TTC549 (cell line): ENCODE measurements at regions not wholly inside any gene's neighbourhood (a gene's known extent, or its start where the extent isn't known, plus 50 kb on each side); places are given as distances from the start of the nearest gene placed in this dataset.
"Not testable (repeated sequence)": the region's sequence is repeated elsewhere in the genome, so short reads cannot be mapped to it uniquely, and the experiment has no call there.

Experiments used
- FAIRE-seq: peaks from 2 replicates; lab custom pipeline; 2012; peaks lifted over from hg19 to GRCh38; lab: Jason Lieb, UNC

GRCh38 chrX:92081250-92081649 is 302.1 kb downstream of the PCDH11X start:
- FAIRE-seq = not testable (repeated sequence)

- not testable (repeated sequence) for FAIRE-seq
Observed at GRCh38 chrX:92090756-92091155, 311.6 kb downstream of the PCDH11X start.

- not testable (repeated sequence) for FAIRE-seq
Observed at GRCh38 chrX:92098136-92098535, 319.0 kb downstream of the PCDH11X start.

DNA sequence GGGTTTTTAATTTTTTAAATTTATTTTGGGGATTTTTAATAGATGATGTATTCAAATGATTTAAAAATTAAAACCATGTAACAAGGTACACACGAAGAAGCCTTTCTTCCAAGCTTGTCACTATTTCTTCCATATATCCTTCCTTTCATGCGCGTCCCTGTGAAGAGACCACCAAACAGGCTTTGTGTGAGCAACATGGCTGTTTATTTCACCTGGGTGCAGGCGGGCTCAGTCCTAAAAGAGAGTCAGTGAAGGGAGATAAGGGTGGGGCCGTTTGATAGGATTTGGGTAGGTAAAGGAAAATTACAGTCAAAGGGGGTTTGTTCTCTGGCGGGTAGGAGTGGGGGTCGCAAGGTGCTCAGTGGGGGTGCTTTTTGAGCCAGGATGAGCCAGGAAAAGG is 320.9 kb downstream of the PCDH11X start:
- FAIRE-seq = not testable (repeated sequence)

- FAIRE-seq = not testable (repeated sequence)
Observed at GRCh38 chrX:92105693-92106092, 326.5 kb downstream of the PCDH11X start.

DNA sequence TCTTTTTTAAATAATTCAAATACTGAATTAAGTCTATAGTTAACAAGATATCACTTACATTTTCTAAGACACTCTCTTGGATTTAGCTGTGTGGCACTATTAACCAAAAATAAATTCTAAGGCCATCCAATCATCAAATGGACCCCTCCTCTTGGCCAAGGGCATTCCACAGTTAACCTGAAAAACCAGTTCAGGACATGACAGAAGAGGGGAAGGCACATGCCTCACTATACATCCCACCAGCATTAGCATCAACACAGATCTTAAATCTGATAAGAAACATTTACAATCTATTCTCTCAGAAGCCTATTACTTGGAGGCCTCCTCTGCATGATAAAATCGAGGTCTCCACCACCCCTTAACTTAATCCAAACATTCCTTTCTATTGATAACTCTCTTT is 327.5 kb downstream of the PCDH11X start:
- FAIRE-seq = not testable (repeated sequence)

- not testable (repeated sequence) for FAIRE-seq
Observed at GRCh38 chrX:92110410-92110911, 331.3 kb downstream of the PCDH11X start.

GRCh38 chrX:92117701-92118100 is 338.5 kb downstream of the PCDH11X start:
- not testable (repeated sequence) for FAIRE-seq

DNA sequence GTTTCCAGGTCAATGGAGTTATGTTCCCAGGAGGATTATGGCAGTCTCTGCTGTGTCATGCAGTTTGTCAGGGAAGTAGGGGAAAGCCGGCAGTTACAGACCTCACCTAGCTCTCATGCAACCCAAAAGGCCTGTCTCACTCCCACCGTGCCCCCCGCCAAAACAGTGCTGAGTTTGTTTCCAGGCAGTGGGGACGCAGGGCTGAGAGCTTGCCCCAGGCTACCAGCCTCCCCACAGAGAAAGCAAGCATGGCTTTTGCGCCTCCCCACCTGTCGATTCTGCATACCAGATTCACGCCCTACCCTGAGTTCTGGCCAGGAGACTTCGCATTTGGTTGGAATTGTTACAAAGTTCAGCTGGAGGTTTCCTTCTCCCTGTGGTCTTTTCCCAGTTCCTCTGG is 383.9 kb downstream of the PCDH11X start:
- FAIRE-seq = not testable (repeated sequence)

GRCh38 chrX:92209936-92210335 is 430.8 kb downstream of the PCDH11X start:
- FAIRE-seq = no peak

- no peak for FAIRE-seq
Observed at GRCh38 chrX:92213786-92214185, 434.6 kb downstream of the PCDH11X start.

GRCh38 chrX:92215011-92215410 is 435.8 kb downstream of the PCDH11X start:
- not testable (repeated sequence) for FAIRE-seq

- FAIRE-seq = no peak
Observed at GRCh38 chrX:92224406-92224805, 445.2 kb downstream of the PCDH11X start.

GRCh38 chrX:92230628-92231027 is 451.5 kb downstream of the PCDH11X start:
- no peak for FAIRE-seq

GRCh38 chrX:92231391-92231790 is 452.2 kb downstream of the PCDH11X start:
- FAIRE-seq = no peak

- FAIRE-seq = no peak
Observed at GRCh38 chrX:92232182-92232581, 453.0 kb downstream of the PCDH11X start.

GRCh38 chrX:92241249-92241648 is 462.1 kb downstream of the PCDH11X start:
- FAIRE-seq = no peak

DNA sequence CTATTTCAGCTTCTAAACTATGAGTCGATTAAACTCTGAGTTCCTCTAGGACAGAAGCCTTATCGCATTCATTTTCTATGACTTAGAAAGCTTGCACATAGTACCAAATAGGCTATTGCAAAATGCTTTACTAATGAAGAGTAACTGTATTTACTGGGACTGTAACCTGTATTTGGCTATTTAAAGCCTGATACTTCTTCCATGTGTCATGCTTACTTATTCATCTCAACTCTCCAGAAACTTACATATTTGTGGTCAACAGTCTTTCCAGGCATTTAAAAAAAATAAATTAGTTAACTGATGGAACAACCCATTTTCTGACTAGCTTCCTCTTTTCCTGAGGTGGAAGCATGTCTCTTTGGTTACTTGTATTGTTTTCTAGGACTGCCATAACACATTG is 467.9 kb downstream of the PCDH11X start:
- no peak for FAIRE-seq

DNA sequence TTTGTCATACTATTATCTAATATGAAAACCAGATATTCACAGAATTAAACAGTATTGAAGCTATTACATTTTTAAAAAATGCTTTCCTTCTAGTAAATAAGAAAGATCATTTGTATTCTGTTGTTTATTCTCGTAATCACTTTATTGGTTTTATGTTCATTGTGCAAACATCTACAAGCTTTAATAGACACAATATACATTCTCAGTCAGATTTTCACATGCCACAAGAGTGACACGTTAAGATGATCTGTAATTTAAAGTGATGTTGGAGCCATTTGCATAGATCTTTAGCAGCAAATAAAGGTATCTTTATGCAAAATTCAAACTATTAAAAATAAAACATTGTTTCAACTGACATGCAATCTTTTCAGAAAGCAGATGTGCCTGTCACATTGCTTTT is 469.9 kb downstream of the PCDH11X start:
- no peak for FAIRE-seq

- FAIRE-seq = no peak
Observed at GRCh38 chrX:92260102-92260501, 480.9 kb downstream of the PCDH11X start.

DNA sequence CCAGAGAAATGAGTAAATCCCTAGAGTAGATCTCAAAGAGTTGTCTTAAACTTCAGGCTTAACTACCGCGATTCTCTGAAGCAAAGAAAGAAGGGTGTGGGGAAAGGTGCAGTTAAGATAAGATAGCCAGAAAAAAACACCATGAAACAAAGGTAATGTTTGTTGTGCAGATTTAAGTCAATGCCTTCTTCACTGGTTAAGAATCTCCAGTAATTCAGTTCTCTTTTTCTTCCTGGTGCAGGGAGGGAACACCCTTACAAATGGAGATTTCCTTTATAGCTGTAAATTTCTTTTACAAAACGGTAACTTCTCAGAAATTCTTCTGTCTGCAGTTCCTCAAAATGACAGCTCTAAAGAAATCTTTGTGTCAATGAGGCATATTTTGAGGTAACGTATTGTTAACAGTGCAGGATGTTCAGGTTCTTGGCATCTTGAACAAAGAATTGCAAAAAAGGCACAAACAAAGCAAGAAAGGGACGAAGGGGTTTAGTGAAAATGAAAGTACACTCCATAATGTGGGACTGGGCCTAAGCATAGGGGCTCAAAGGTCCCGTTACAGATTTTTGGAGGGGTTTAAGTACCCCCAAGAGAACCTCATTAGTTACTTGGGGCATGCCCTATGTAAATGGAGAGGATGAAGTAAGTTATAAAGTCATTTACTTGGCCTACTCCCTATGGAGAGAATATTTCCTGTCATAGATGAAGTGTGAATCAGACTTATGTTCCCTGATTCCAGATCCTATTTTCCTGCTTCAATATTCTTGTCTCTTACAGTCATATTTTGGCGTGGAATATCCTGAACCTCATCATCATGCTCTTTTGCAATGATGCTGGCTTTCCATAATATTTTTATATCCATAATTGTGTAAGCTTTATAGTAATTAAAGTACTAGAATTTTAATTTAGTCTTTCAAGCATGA is 492.0 kb downstream of the PCDH11X start:
- FAIRE-seq = no peak

DNA sequence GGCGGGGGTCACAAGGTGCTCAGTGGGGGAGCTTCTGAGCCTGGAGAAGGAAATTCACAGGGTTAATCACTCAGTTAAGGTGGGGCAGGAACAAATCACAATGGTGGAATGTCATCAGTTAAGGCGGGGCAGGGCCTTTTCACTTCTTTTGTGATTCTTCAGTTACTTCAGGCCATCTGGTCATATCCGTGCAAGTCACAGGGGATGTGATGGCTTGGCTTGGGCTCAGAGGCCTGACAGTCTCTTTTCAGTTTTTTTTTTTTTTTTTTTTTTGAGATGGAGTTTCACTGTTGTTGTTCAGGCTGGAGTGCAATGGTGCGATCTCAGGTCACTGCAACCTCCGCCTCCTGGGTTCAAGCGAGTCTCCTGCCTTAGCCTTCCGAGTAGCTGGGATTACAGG is 499.4 kb downstream of the PCDH11X start:
- not testable (repeated sequence) for FAIRE-seq

DNA sequence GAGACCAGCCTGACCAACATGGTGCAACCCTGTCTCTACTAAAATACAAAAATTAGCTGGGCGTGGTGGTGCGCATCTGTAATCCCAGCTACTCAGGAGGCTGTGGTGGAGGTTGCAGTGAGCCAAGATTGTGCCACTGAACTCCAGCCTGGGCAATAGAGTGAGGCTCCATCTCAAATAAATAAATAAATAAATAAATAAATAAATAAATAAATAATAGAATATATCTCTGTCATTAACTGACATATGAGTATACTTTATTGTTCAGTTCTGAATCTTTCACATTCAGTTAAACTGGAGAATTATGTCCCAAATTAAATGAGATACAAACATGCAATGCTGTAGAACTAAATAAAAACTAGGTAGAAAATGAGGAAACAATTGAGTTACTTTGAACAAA is 501.2 kb downstream of the PCDH11X start:
- FAIRE-seq = not testable (repeated sequence)

DNA sequence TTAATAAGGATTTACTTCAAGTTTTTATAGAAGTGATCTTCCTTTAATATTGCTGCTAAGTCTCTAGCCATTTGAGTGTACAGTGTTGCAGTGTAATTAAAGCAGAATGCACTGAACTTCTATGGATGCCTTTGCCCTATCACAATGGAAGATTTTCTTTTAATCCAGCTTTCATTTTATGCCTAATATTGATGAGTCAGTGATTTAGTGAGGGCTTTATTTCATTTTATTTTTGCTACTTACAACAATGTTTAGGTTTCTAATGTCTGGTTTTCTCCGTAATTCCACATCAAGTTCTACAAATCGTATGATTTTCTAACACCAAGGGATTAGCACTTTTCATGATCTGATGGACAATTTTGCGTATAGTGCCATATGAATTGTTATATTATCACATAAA is 504.1 kb downstream of the PCDH11X start:
- no peak for FAIRE-seq
